NB4 (cell line): ENCODE measurements at regions not wholly inside any gene's neighbourhood (a gene's known extent, or its start where the extent isn't known, plus 50 kb on each side); places are given as distances from the start of the nearest gene placed in this dataset.

Experiments
- CTCF ChIP-seq: IDR thresholded peaks from one replicate; pipeline ENCODE4 v1.5.1; 2012; ENCODE audit warnings: low read depth, low read length
- MAX ChIP-seq: IDR thresholded peaks from 2 replicates; pipeline ENCODE4 v1.6.1; 2011; ENCODE audit warnings: low read depth, low read length
- MYC ChIP-seq: IDR thresholded peaks from 2 replicates; pipeline ENCODE4 v1.6.1; 2011; ENCODE audit warnings: low read depth, low read length
- POLR2A ChIP-seq: IDR thresholded peaks from 2 replicates; pipeline ENCODE4 v1.6.1; 2011; ENCODE audit warnings: mild to moderate bottlenecking; ENCODE audit not compliant: insufficient read length; ENCODE audit errors: extremely low read depth

- TF ChIP-seq CTCF (no peak), POLR2A (no peak), MYC (no peak), MAX (no peak)
Measured at GRCh38 chrX:22810876-22811275, 188.9 kb upstream of the DDX53 start.
